PC-3 (cell line): ENCODE measurements at regions not wholly inside any gene's neighbourhood (a gene's known extent, or its start where the extent isn't known, plus 50 kb on each side); places are given as distances from the start of the nearest gene placed in this dataset.

Experiments used
- ATAC-seq: fragments of 200-7000 bp; cut with Tn5 transposase; 2 replicates; pipeline ENCODE4 v1.9.1; 2020; ENCODE audit warnings: mild to moderate bottlenecking, moderate library complexity
- BruUV-seq: library from RNA; stranded (reverse); fragments of 400-500 nt; replicated peaks from 2 replicates; lab custom pipeline; 2021; lab: Mats Ljungman, UMichigan
- CTCF ChIA-PET: fragments of 300-600 bp; sonication (Branson Sonifier 250); formaldehyde crosslinking; loops from one replicate; lab custom pipeline; 2022; ENCODE audit warnings: antibody characterized with exemption; lab: Charles Lee
- POLR2A ChIA-PET: fragments of 300-600 bp; sonication (Branson Sonifier 250); formaldehyde crosslinking; loops from one replicate; lab custom pipeline; 2022; ENCODE audit warnings: antibody characterized with exemption; ENCODE audit not compliant: unreplicated experiment; lab: Charles Lee
- DNase-seq: peaks from one replicate; pipeline ENCODE4 v3.0.0-alpha.2; 2015
- H2AFZ ChIP-seq: fragments of 300-600 bp; sonication (generic); 2 replicates; pipeline ENCODE4 v1.6.0; 2016; ENCODE audit warnings: antibody characterized with exemption, low read length
- H3F3A ChIP-seq: fragments of 300-600 bp; sonication (generic); one replicate; pipeline ENCODE4 v1.6.0; 2017; ENCODE audit warnings: antibody characterized with exemption, low read length, control low read depth, mild to moderate bottlenecking; ENCODE audit not compliant: unreplicated experiment
- H3K27ac ChIP-seq: fragments of 300-600 bp; sonication (generic); 2 replicates; pipeline ENCODE4 v1.5.1; 2016; ENCODE audit warnings: mild to moderate bottlenecking, low read length
- H3K27me3 ChIP-seq: fragments of 300-600 bp; sonication (generic); 2 replicates; pipeline ENCODE4 v1.6.1; 2016; ENCODE audit warnings: low read length, mixed read lengths
- H3K36me3 ChIP-seq: fragments of 300-600 bp; sonication (generic); 2 replicates; pipeline ENCODE4 v1.6.1; 2016; ENCODE audit warnings: low read depth, mixed run types, low read length, mixed read lengths
- H3K4me1 ChIP-seq: fragments of 300-600 bp; sonication (generic); 2 replicates; pipeline ENCODE4 v1.5.1; 2016; ENCODE audit warnings: low read length; ENCODE audit not compliant: insufficient read depth
- H3K4me2 ChIP-seq: fragments of 300-600 bp; sonication (generic); 2 replicates; pipeline ENCODE4 v1.6.0; 2016; ENCODE audit warnings: low read length
- H3K4me3 ChIP-seq: fragments of 300-600 bp; sonication (generic); 2 replicates; pipeline ENCODE4 v1.5.1; 2016; ENCODE audit warnings: mild to moderate bottlenecking, low read length, mixed read lengths
- H3K79me2 ChIP-seq: fragments of 300-600 bp; sonication (generic); 2 replicates; pipeline ENCODE4 v1.6.1; 2017; ENCODE audit warnings: low read length, mixed read lengths
- H3K9ac ChIP-seq: fragments of 300-600 bp; sonication (generic); 2 replicates; pipeline ENCODE4 v1.6.0; 2016; ENCODE audit warnings: mild to moderate bottlenecking, low read length
- H3K9me2 ChIP-seq: fragments of 300-600 bp; sonication (generic); replicated peaks from 2 replicates; pipeline ENCODE4 v1.6.1; 2016; ENCODE audit warnings: mixed run types, low read length, mixed read lengths
- H3K9me3 ChIP-seq: fragments of 300-600 bp; sonication (generic); 2 replicates; pipeline ENCODE4 v1.6.1; 2016; ENCODE audit warnings: low read length, mixed read lengths
- H4K20me1 ChIP-seq: fragments of 300-600 bp; sonication (generic); 2 replicates; pipeline ENCODE4 v1.6.1; 2016; ENCODE audit warnings: low read length, mixed read lengths
- CTCF ChIP-seq: fragments of 300-600 bp; sonication (generic); conservative IDR thresholded peaks from 2 replicates; pipeline ENCODE4 v1.5.1; 2017; ENCODE audit warnings: antibody characterized with exemption, low read depth, mild to moderate bottlenecking, low read length
- EZH2 ChIP-seq: fragments of 300-600 bp; sonication (generic); IDR thresholded peaks from one replicate; pipeline ENCODE4 v1.6.1; 2017; ENCODE audit warnings: antibody characterized with exemption, mild to moderate bottlenecking, low read length; ENCODE audit not compliant: unreplicated experiment
- EZH2phosphoT487 ChIP-seq: fragments of 300-600 bp; sonication (generic); IDR thresholded peaks from 2 replicates; pipeline ENCODE4 v1.6.1; 2018; ENCODE audit warnings: mild to moderate bottlenecking, antibody characterized with exemption, low read length, borderline replicate concordance
- intact Hi-C: fragments of 100-400 bp; cut with micrococcal nuclease; formaldehyde crosslinking; loops from 2 replicates; pipeline ENCODE4 v1.9.0; 2023

GRCh38 chr4:121243485-121243884 lies 79.4 kb upstream of the TNIP3 start:
- Histone ChIP-seq H3K36me3 (no peaks in the 10 kb centered on the region), H3F3A (no peaks in the 10 kb centered on the region), H3K9me3 (no peaks in the 10 kb centered on the region), H3K79me2 (no peaks in the 10 kb centered on the region), H3K27ac (no peak overlapping the region), H4K20me1 (no peaks in the 10 kb centered on the region), H3K9me2 (no peaks in the 10 kb centered on the region), H3K4me3 (no peak overlapping the region), H3K4me1 (no peaks in the 10 kb centered on the region), H3K4me2 (no peak overlapping the region), H3K27me3 (no peaks in the 10 kb centered on the region), H3K9ac (no peak overlapping the region), H2AFZ (no peak overlapping the region)
- ATAC-seq (no peak), DNase-seq (no peak)
- no TSS peak for BruUV-seq
- ChIA-PET CTCF (no interaction called here), POLR2A (no interaction called here)
- TF ChIP-seq EZH2 (no peak), EZH2phosphoT487 (no peak), CTCF (no peak)
- intact Hi-C loops = no loop called here

GRCh38 chr4:121242188-121242750 lies 78.1 kb upstream of the TNIP3 start:
- BruUV-seq = no TSS peak

More at GRCh38 chr4:121242188-121242750, 78.1 kb upstream of the TNIP3 start:
- Histone ChIP-seq H3F3A (no peaks in the 10 kb centered on the region), H3K27ac (no peak overlapping the region), H3K27me3 (peaks cover 6% of the 10 kb centered on the region; the same call in 1 of the 2 replicates), H3K36me3 (no peaks in the 10 kb centered on the region), H3K4me1 (no peaks in the 10 kb centered on the region), H3K79me2 (no peaks in the 10 kb centered on the region), H3K9me2 (no peaks in the 10 kb centered on the region), H4K20me1 (no peaks in the 10 kb centered on the region), H3K4me3 (no peak overlapping the region), H3K9me3 (no peaks in the 10 kb centered on the region), H3K4me2 (no peak overlapping the region), H3K9ac (no peak overlapping the region), H2AFZ (no peak overlapping the region)
- DNase-seq = no peak
- TF ChIP-seq EZH2 = no peak
- no peak for TF ChIP-seq CTCF
- no peak for TF ChIP-seq EZH2phosphoT487
- CTCF ChIA-PET = no interaction called here
- intact Hi-C loops = no loop called here
- ATAC-seq = no peak
- POLR2A ChIA-PET = no interaction called here
